Stimulated activated naive B cell treated with anti-CD40 and anti-IgM and Interleukin-4, amounts not matched to agents 10 μg/mL and 1 μg/mL and 100 μg/mL, for 72 hours (primary cell): ENCODE measurements at regions not wholly inside any gene's neighbourhood (a gene's known extent, or its start where the extent isn't known, plus 50 kb on each side); places are given as distances from the start of the nearest gene placed in this dataset.

Experiments
- ATAC-seq, 2 donors: fragments of 150-1000 bp; cut with Tn5 transposase; replicated peaks; 2 replicates each; pipeline ENCODE4 v1.10.0; 2021; ENCODE audit warnings: moderate library complexity in 1 of 2
- DNase-seq: peaks from one replicate; pipeline ENCODE4 v3.0.0; 2021
- H3K27ac Mint-ChIP-seq: one replicate; pipeline ENCODE4 v1.8.0; 2022; ENCODE audit warnings: mild to moderate bottlenecking, mixed read lengths
- H3K27me3 Mint-ChIP-seq, 2 donors: one replicate each; pipeline ENCODE4 v1.8.0; 2022; ENCODE audit warnings: mixed read lengths in 2 of 2
- H3K36me3 Mint-ChIP-seq, 2 donors: one replicate each; pipeline ENCODE4 v1.8.0; 2022; ENCODE audit warnings: mixed read lengths in 2 of 2, mild to moderate bottlenecking in 1 of 2
- H3K4me1 Mint-ChIP-seq, 2 donors: one replicate each; pipeline ENCODE4 v1.8.0; 2022; ENCODE audit warnings: mixed read lengths in 2 of 2, mild to moderate bottlenecking in 1 of 2
- H3K4me3 Mint-ChIP-seq, 2 donors: one replicate each; pipeline ENCODE4 v1.8.0; 2022; ENCODE audit warnings: mild to moderate bottlenecking in 2 of 2, mixed read lengths in 2 of 2, moderate library complexity in 1 of 2
- H3K9me3 Mint-ChIP-seq, 2 donors: one replicate each; pipeline ENCODE4 v1.8.0; 2022; ENCODE audit warnings: mixed read lengths in 2 of 2, mild to moderate bottlenecking in 1 of 2

GRCh38 chr1:81029266-81029665 is 771.5 kb upstream of the ADGRL2 start:
- ATAC-seq (no peak), DNase-seq (no peak)
- Mint-ChIP-seq H3K27me3 (no peaks in the 10 kb centered on the region), H3K4me1 (no peaks in the 10 kb centered on the region), H3K27ac (no peak overlapping the region), H3K9me3 (peaks cover 4 to 6% of the 10 kb centered on the region in 2 donors), H3K36me3 (no peaks in the 10 kb centered on the region), H3K4me3 (no peak overlapping the region)

- ATAC-seq, result no peak
Measured at GRCh38 chr1:81023187-81023724, 777.5 kb upstream of the ADGRL2 start.

DNA sequence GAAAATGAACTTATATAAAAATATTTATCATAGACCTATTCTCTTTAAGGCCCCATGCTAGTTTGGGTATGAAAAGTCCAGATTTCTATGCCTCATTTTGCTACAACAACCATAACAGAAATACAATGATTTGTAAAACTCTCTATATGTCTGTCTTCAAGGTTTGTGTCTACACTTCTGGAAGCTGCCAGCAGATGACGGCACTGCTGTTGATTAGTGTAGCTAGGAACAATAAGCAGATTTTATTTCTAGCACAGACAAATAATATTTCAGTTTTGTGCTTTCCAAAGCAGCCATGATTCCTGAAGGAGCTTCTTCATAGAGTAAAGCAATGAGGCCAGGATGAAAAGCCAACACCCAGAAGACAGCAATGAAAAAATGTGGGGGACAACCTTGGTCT is 779.6 kb upstream of the ADGRL2 start:
- ATAC-seq (no peak), DNase-seq (no peak)
- no peaks in the 10 kb centered on the region for H3K4me1 Mint-ChIP-seq
- H3K27me3 Mint-ChIP-seq, result no peaks in the 10 kb centered on the region
- H3K4me3 Mint-ChIP-seq, result no peak overlapping the region
- peaks cover 0 to 2% of the 10 kb centered on the region in 2 donors for H3K9me3 Mint-ChIP-seq
- no peaks in the 10 kb centered on the region for H3K36me3 Mint-ChIP-seq
- H3K27ac Mint-ChIP-seq, result no peak overlapping the region

More at GRCh38 chr1:81023187-81023724, 777.5 kb upstream of the ADGRL2 start:
- no peaks in the 10 kb centered on the region for H3K4me1 Mint-ChIP-seq
- H3K4me3 Mint-ChIP-seq, result no peak overlapping the region
- no peak for DNase-seq
- H3K27me3 Mint-ChIP-seq, result no peaks in the 10 kb centered on the region
- no peaks in the 10 kb centered on the region for H3K36me3 Mint-ChIP-seq
- H3K9me3 Mint-ChIP-seq, result peaks cover 0 to 4% of the 10 kb centered on the region in 2 donors
- no peak overlapping the region for H3K27ac Mint-ChIP-seq

DNA sequence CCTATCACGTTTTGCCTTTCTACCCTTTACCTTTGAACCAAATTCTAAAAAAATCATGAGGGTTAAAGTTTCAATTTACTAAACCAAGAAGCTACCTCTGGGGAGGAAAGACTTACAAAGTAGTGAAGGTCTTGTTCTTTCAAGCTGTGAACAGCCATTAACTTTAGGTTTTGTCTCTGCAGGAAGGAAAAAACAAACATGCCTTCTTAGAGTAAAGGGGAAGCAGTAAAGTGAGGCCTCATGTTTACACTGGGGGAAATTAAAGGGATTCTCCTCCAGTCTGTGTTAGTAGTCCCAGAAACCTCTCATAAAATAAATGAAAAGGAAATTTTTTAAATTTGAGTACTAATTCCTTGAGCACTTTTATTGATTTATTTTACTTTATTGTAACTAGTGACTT is 780.2 kb upstream of the ADGRL2 start:
- no peak overlapping the region for H3K27ac Mint-ChIP-seq
- H3K9me3 Mint-ChIP-seq, result peaks cover 0 to 2% of the 10 kb centered on the region in 2 donors
- ATAC-seq (no peak), DNase-seq (no peak)
- H3K4me3 Mint-ChIP-seq, result no peak overlapping the region
- H3K27me3 Mint-ChIP-seq, result no peaks in the 10 kb centered on the region
- no peaks in the 10 kb centered on the region for H3K4me1 Mint-ChIP-seq
- no peaks in the 10 kb centered on the region for H3K36me3 Mint-ChIP-seq

GRCh38 chr1:81010126-81010525 is 790.6 kb upstream of the ADGRL2 start:
- no peaks in the 10 kb centered on the region for H3K27me3 Mint-ChIP-seq
- H3K4me3 Mint-ChIP-seq, result no peak overlapping the region
- H3K4me1 Mint-ChIP-seq, result no peaks in the 10 kb centered on the region
- H3K9me3 Mint-ChIP-seq, result peaks cover 3% of the 10 kb centered on the region in 2 donors
- no peak overlapping the region for H3K27ac Mint-ChIP-seq
- ATAC-seq, result no peak
- no peaks in the 10 kb centered on the region for H3K36me3 Mint-ChIP-seq
- no peak for DNase-seq

DNA sequence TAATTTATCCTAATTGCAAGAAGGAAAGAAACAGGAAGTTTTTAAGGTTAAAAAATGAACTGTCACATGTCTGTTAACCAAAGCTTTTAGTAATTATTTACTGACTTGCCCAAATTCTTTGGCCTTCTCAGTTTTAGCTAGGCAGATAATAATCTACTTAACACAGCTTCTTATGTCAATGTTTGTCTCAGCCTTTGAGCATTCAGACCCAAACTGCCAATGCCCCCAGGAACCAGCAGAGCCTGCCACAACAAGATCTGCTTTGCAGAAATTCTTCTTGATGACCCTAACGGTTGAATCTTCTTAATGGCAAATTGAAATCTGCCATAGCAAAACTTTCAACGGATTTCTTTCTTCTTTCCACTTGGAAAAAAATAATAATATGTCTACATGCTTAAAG is 792.4 kb upstream of the ADGRL2 start:
- no peak for ATAC-seq

DNA sequence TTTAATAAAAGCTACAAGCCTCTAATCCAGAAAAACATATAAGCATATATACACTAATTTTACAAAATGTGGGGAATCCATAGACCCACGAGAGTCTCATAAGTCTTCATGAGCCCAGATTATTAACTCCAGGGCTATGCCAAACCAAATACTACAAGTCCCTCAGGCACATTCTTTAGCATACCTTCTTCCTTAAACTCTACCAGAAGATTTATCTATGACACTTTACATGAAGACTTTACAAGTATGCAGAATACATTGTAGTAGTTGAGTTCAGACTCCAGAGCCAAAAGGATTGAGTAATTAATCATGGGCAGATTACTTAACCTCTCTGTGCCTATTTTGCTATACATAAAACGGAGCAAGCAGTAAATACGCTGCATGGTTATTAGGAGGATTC is 793.7 kb upstream of the ADGRL2 start:
- no peaks in the 10 kb centered on the region for H3K4me1 Mint-ChIP-seq
- H3K4me3 Mint-ChIP-seq, result no peak overlapping the region
- DNase-seq (no peak), ATAC-seq (no peak)
- H3K9me3 Mint-ChIP-seq, result peaks cover 3 to 4% of the 10 kb centered on the region in 2 donors
- no peak overlapping the region for H3K27ac Mint-ChIP-seq
- H3K36me3 Mint-ChIP-seq, result no peaks in the 10 kb centered on the region
- H3K27me3 Mint-ChIP-seq, result no peaks in the 10 kb centered on the region

More for the DNA sequence above, 792.4 kb upstream of the ADGRL2 start:
- no peak for DNase-seq
- Mint-ChIP-seq H3K4me3 (no peak overlapping the region), H3K27me3 (no peaks in the 10 kb centered on the region), H3K27ac (no peak overlapping the region), H3K4me1 (no peaks in the 10 kb centered on the region), H3K9me3 (peaks cover 3% of the 10 kb centered on the region in 2 donors), H3K36me3 (no peaks in the 10 kb centered on the region)

DNA sequence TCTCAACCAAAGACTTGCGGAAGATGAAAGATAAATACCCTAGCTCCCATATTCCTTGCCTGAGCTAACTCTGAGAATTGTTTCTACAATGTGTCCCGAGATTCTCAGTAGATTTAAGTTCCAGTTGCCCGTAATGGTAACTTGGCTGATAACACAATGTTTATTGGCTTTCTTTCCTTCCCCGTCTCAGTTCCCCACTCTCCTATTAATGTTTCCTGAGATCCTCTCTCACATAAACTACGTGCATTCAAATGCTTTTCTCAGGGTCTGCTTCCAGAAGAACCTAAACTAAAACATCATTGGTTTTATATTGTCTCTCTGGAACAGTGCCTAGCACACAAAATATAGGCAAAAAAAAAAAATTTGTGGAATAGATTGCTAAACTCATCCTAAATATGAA is 794.2 kb upstream of the ADGRL2 start:
- Mint-ChIP-seq H3K36me3 (no peaks in the 10 kb centered on the region), H3K27me3 (no peaks in the 10 kb centered on the region)
- ATAC-seq, result no peak

GRCh38 chr1:81004011-81004410 is 796.7 kb upstream of the ADGRL2 start:
- Mint-ChIP-seq H3K36me3 (no peaks in the 10 kb centered on the region), H3K4me1 (no peaks in the 10 kb centered on the region), H3K9me3 (peaks cover 7 to 11% of the 10 kb centered on the region in 2 donors), H3K27me3 (no peaks in the 10 kb centered on the region), H3K4me3 (no peak overlapping the region), H3K27ac (no peak overlapping the region)
- ATAC-seq, result no peak
- DNase-seq, result no peak

More for the DNA sequence above, 794.2 kb upstream of the ADGRL2 start:
- no peak overlapping the region for H3K27ac Mint-ChIP-seq
- no peak for DNase-seq
- H3K4me3 Mint-ChIP-seq, result no peak overlapping the region
- H3K9me3 Mint-ChIP-seq, result peaks cover 3 to 5% of the 10 kb centered on the region in 2 donors
- no peaks in the 10 kb centered on the region for H3K4me1 Mint-ChIP-seq

DNA sequence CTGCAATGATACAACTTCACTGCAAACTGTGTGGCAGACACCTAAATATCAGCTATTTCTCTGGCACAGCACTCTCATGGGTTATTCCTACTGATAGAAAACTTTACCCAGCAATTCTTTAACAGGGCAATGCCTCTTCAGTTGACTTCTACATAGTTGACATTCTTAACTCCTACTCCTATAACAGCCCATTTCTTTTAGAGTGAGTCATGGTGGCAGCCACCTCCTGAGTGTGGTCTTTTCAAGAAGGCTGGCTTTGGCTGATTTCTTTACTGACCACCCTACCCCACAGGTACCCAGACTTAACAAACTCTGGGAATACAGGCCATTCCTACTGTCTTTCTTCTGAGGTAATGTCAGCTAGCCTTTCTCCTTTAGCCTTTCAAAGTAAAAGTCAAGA is 805.8 kb upstream of the ADGRL2 start:
- no peak for ATAC-seq
- H3K27me3 Mint-ChIP-seq, result no peaks in the 10 kb centered on the region
- H3K4me3 Mint-ChIP-seq, result no peak overlapping the region
- H3K4me1 Mint-ChIP-seq, result no peaks in the 10 kb centered on the region
- H3K9me3 Mint-ChIP-seq, result peaks cover 0 to 3% of the 10 kb centered on the region in 2 donors
- DNase-seq, result no peak
- no peaks in the 10 kb centered on the region for H3K36me3 Mint-ChIP-seq
- no peak overlapping the region for H3K27ac Mint-ChIP-seq

DNA sequence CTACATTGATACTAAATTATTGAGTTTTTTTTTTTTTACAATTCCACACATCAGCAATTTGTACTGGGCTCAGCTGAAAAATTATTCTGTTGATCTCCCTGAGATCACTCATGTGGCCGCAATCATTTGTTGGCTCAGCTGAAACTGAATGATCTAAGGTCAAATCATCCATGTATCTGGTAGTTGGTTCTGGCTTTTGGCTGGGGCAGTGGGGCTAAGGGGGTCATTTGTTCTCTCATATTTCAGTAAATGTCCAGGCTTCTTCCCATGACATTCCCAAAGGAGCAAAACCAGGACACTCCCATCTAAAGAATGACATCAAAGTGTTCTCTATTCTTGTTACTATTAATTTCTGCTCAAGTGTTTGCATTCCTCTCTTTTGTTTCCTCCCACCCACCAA is 806.7 kb upstream of the ADGRL2 start:
- ATAC-seq (no peak), DNase-seq (no peak)
- Mint-ChIP-seq H3K4me1 (no peaks in the 10 kb centered on the region), H3K4me3 (no peak overlapping the region), H3K9me3 (peaks cover 0 to 5% of the 10 kb centered on the region in 2 donors), H3K27me3 (no peaks in the 10 kb centered on the region), H3K36me3 (no peaks in the 10 kb centered on the region), H3K27ac (no peak overlapping the region)

DNA sequence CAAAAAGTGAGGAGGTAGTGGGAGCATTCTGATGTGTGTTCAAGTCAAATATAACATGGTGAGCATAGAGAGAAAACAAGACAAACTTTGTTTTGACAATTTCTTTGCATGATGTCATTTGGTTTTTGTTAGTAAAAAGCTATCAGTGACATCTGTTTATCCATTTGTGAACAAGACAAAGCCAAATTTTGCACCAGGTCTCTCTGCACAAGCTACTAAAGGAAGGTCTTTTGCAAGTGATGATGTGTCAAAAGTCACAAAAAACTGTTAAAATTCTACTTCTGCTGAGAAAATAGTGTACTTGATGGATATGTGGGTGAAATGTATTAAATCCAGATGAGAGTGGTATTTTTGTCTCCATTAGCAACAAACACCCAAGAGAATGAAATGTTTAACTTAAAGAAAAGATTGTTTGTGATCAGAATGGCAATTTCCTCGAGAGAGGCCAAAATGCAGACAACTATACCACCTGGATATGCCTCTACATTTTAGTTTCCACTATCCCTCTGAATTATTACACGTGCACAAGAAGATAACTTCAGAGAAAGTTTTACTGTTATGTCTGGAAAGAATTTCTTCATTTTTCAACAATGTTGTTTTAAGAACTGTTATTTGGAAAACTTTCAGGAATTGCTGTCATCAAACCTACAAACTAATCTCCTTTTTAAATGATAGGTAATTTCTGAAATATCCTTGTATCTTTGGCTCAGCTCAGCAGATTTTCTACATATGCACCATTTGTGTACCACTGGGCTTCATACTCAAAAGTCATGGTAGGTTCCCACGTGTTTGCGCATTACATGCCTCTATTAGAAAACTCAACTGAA is 807.4 kb upstream of the ADGRL2 start:
- DNase-seq (no peak), ATAC-seq (no peak)
- H3K27me3 Mint-ChIP-seq, result no peaks in the 10 kb centered on the region
- H3K9me3 Mint-ChIP-seq, result peaks cover 0 to 5% of the 10 kb centered on the region in 2 donors
- no peak overlapping the region for H3K4me3 Mint-ChIP-seq
- H3K27ac Mint-ChIP-seq, result no peak overlapping the region
- no peaks in the 10 kb centered on the region for H3K36me3 Mint-ChIP-seq
- no peaks in the 10 kb centered on the region for H3K4me1 Mint-ChIP-seq

- Mint-ChIP-seq H3K36me3 (no peaks in the 10 kb centered on the region), H3K4me1 (no peaks in the 10 kb centered on the region), H3K27me3 (no peaks in the 10 kb centered on the region), H3K27ac (no peak overlapping the region), H3K4me3 (no peak overlapping the region), H3K9me3 (peaks cover 0 to 5% of the 10 kb centered on the region in 2 donors)
- DNase-seq (no peak), ATAC-seq (no peak)
Measured at GRCh38 chr1:80989455-80989854, 811.3 kb upstream of the ADGRL2 start.

- H3K4me1 Mint-ChIP-seq, result no peaks in the 10 kb centered on the region
- no peaks in the 10 kb centered on the region for H3K27me3 Mint-ChIP-seq
- no peak overlapping the region for H3K27ac Mint-ChIP-seq
- ATAC-seq (no peak), DNase-seq (no peak)
- H3K36me3 Mint-ChIP-seq, result no peaks in the 10 kb centered on the region
- H3K9me3 Mint-ChIP-seq, result peaks cover 0 to 5% of the 10 kb centered on the region in 2 donors
- no peak overlapping the region for H3K4me3 Mint-ChIP-seq
Measured at GRCh38 chr1:80988926-80989325, 811.8 kb upstream of the ADGRL2 start.

GRCh38 chr1:80987824-80988223 is 812.9 kb upstream of the ADGRL2 start:
- DNase-seq, result no peak
- no peaks in the 10 kb centered on the region for H3K27me3 Mint-ChIP-seq
- H3K36me3 Mint-ChIP-seq, result no peaks in the 10 kb centered on the region
- peaks cover 0 to 5% of the 10 kb centered on the region in 2 donors for H3K9me3 Mint-ChIP-seq
- no peaks in the 10 kb centered on the region for H3K4me1 Mint-ChIP-seq
- no peak overlapping the region for H3K27ac Mint-ChIP-seq
- ATAC-seq, result no peak
- H3K4me3 Mint-ChIP-seq, result no peak overlapping the region
